NCI-H446 (cell line): ENCODE measurements at regions not wholly inside any gene's neighbourhood (a gene's known extent, or its start where the extent isn't known, plus 50 kb on each side); places are given as distances from the start of the nearest gene placed in this dataset.
"Not testable (repeated sequence)": the region's sequence is repeated elsewhere in the genome, so short reads cannot be mapped to it uniquely, and the experiment has no call there.

Source experiments
- DNase-seq, 2 experiments: peaks; one replicate each; lab custom pipeline; 2025; lab: John Stamatoyannopoulos, UW

GRCh38 chr6:85356743-85357142 is 93.1 kb upstream of the NT5E start:
- DNase-seq, result not testable (repeated sequence)

- no peak for DNase-seq
Measured at GRCh38 chr6:85355816-85356215, 94.1 kb upstream of the NT5E start.

DNA sequence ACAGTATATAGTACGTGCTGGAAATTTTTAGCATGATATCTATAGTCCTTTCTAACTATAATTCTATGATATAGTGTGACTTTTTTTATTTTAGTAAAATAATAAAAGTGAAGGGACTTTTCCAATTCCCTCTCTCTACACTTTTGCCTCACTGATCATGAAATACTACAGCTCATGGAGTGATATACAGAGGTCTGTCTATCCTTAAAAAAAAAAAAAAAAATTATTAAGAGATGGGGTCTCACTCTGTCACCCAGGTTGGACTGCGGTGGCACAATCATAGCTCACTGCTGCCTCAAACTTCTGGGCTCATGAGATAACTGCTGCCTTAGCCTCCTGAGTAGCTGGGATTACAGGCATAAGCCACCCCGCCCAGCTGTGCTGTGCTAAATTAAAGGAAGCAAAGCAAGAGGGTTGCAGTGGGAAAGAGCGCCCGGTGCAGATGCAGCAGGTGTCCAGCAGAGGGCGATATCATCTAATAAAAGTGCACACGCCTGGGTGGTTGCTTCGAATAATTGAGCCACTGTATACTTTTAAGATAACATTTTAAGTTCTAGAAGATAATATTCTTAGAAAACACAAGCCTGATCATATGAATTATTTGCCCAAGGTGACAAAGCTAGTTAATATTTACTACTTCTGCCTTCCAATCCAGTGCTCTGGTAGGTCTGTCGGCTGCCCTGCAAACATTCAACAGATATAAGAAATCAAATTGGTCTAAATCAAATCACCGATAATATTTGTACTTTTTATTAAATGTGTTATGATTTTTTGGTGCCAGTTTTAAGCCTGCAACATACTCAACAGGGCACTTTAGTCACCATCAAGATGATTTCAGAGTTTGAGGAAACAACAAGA is 94.9 kb upstream of the NT5E start:
- peak; percentile 8 to 46 for DNase-seq

DNA sequence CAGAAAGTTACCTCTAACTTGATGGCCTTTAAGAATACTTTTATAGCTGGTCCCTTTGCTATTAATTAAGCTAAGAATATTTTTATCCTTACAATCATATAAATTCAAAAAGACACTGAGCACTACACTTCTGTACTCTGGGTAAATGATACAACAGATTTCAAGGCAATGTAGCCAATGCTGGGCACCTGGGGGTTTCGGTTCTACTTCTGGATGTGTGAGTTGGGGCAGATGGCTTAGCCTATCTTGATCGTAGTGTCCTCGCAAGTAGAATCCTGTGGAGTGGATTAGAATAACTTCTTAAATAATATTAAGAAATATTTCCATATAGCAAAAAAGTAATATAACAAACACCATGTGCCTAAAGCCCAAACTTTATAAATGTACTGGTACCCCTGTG is 96.9 kb upstream of the NT5E start:
- no peak for DNase-seq

DNA sequence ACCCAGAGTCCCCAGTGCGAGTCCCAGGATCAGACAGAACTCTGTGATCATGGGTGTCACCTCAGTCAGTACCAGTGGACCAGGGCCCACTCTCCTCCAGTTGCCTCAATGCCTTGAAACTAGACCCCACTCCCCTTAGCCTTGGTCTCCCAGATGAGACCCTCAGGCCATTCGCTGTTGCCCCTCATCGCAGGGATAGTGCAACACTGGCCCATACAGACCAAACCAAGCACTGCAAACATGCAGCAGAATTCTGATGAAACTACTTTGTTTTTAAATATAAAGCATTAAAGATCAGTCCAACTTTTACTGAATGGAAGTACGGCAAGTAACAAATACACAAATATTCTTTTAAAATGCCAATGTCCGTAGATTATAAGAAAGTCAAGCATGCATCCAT is 101.2 kb upstream of the NT5E start:
- DNase-seq, result no peak

DNA sequence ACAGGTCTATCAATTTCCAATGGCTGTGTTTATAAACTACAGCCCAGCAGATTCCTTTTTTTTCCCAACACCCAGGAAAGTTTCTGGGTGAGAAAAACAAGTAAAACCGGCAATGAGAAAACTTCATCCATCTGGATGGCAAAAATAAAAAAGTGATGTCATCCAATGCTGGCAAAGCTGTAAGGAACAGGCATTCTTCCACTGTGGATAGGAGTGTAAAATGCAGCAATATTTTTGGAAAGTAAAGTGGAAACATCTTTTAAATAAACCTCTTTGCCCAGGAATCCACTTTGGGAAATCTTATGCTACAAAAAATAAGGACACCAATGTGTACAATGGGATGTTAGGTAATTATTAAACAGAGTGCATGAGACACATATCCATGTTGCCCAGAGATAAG is 102.1 kb upstream of the NT5E start:
- no peak for DNase-seq

DNA sequence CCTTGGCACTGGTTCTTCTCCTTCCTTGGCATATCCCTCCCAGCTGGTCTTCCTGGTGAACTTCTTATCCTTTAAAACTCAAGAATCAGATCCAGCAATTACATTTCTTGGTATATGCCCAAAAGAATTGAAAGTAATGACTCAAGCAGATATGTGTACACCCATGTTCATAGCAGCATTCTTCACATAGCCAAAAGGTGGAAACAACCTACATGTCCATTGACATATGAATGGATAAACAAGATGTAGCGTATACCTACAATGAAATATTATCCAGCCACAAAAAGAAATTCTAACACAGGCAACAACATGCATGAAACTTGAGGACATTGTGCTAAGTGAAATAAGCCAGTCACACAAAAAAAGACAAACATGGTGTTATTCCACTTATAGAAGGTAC is 103.7 kb upstream of the NT5E start:
- DNase-seq, result no peak

DNA sequence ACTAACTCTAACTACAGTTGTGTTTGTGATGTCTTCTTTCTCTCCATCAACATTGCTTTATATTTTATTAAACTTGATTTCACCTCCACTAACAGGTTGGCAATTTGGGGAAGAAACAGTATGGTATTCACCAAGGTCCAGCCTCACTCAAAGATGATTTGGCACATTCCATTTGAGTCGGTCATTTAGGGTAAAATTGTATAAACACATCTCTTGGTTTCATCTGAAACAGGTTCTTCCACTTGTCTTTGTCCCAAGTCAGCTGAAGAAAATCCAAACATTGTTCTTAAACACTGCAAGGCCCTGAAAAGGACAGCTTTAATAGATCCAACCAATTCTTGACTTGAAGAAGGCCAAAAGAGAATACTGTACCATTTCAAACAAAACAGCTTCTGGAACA is 104.9 kb upstream of the NT5E start:
- DNase-seq, result no peak

DNA sequence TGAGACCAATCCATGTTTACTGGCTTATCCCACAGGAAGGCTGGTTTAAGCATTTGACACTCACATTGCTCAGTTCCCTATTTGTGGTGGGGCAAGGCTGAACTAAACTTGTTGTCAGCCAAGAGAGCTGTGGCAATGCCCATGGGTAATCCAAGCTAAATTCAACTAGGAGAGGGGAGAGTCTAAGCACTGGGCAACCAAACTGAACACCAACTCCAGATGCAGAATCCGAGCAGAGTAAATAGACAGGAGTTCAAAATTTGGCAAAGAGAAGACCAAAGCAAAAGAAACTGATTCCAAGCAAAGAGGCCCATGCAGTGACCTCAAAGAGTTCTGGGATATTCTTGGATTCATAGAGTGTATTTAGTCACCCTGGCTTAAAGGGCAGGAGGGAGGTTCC is 106.5 kb upstream of the NT5E start:
- no peak for DNase-seq

- no peak for DNase-seq
Measured at GRCh38 chr6:85329196-85329595, 120.7 kb upstream of the NT5E start.

GRCh38 chr6:85325811-85326210 is 124.1 kb upstream of the NT5E start:
- not testable (repeated sequence) for DNase-seq

- DNase-seq, result peak; percentile 37 to 73
Measured at GRCh38 chr6:85323435-85324040, 126.3 kb upstream of the NT5E start.

GRCh38 chr6:85322446-85323105 is 127.3 kb upstream of the NT5E start:
- DNase-seq, result no peak

DNA sequence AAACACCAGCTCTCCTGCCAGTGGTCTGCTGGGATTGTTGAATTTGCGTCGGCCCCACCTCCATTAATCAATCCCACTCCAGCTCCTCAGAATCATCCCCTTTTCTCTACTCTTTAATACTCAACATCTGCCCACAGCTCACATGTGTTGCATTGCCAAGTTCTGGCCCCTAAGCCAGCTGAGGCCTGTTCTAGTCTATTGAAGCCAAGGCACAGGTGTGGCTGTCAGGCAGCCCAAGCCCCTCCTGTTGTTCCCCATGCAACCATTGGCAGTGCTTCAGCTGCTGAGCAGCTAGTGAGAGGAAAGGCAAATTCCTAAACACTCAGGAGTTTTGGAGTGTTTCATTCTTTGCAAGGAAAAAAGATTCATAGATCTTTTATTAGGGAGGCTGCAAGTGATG is 128.0 kb upstream of the NT5E start:
- no peak for DNase-seq

GRCh38 chr6:85314586-85314985 is 135.3 kb upstream of the NT5E start:
- no peak for DNase-seq

DNA sequence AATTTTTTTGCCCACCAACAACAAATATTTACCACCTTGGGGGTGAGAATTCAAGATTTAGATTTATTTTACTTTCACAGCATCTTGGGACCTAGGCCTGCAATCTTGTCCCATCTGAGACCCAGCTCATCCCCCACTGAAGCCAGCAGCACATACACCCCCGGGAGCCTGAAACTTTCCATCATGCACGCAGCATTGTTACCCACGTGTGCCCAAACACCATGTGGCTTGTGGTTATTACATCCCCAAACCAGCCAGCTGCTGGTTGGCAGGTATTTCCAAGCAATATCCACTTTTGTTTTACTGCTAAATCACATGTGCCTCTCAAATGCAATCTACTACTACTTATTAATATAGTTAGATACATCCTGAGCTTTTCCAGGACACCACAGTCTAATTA is 149.3 kb upstream of the NT5E start:
- DNase-seq, result no peak

DNA sequence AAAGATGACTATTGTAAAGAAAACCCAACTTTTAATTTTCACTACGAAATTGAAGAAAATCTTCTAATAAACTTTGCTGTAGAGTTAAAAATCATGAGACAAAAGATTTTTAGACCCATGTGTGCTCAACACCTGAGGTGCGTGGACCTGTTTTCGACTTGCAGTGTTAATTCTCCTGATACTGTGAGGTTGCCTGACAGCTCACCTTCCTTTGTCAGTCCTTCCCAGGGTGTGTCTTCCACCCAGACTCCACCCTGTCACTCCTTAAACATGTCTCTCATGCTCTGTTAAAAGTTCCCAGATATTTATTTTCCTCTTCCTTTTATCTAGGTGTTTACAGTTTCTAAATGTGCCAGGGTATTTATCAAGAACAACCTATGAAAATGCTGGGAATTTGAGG is 151.3 kb upstream of the NT5E start:
- DNase-seq, result no peak

GRCh38 chr6:85291326-85291725 is 158.6 kb upstream of the NT5E start:
- DNase-seq, result no peak

DNA sequence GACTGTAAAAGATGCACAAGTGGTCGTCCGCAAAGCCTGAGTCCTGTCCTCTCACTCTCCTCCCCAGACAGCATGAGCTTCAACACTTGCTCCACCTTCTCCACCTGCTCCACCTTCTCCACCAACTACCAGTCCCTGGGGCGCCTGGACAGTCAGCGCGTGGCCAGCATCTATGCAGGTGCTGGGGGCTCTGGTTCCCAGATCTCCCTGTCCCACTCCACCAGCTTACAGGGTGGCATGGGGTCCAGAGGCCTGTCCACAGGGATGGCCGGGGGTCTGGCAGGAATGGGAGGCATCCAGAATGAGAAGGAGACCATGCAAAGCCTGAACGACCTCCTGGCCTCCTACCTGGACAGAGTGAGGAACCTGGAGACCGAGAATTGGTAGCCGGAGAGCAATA is 162.2 kb upstream of the NT5E start:
- no peak for DNase-seq

- DNase-seq, result no peak
Measured at GRCh38 chr6:85287158-85287557, 162.7 kb upstream of the NT5E start.

DNA sequence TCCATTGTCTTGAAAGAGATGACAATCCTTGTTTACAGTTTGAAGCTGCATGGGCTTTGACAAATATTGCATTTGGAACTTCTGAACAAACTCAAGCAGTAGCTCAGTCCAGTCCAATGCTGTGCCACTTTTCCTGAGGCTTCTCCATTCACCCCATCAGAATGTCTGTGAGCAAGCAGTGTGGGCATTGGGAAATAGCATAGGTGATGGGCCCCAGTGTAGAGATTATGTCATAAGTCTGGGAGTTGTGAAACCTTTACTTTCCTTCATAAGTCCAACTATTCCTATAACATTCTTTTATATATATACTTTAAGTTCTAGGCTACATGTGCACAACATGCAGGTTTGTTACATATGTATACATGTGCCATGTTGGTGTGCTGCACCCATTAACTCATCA is 163.4 kb upstream of the NT5E start:
- not testable (repeated sequence) for DNase-seq

- DNase-seq, result no peak
Measured at GRCh38 chr6:85285934-85286333, 163.9 kb upstream of the NT5E start.

GRCh38 chr6:85285114-85285513 is 164.8 kb upstream of the NT5E start:
- DNase-seq, result no peak
